ENCODE measurements at regions not wholly inside any gene's neighbourhood (a gene's known extent, or its start where the extent isn't known, plus 50 kb on each side); places are given as distances from the start of the nearest gene placed in this dataset.

GRCh38 chr9:129354498-129354897 is 176.4 kb upstream of the IER5L start:
- TF ChIP-seq GATA2 (IDR thresholded peaks at IDR 0.05; ENCODE audit: low read depth, low read length) = no peak
- no peak for TF ChIP-seq GATA3 (IDR thresholded peaks at IDR 0.05; ENCODE audit: low read depth, low read length)

Data from SH-SY5Y (cell line).